HG03280 (cell line): ENCODE measurements at regions not wholly inside any gene's neighbourhood (a gene's known extent, or its start where the extent isn't known, plus 50 kb on each side); places are given as distances from the start of the nearest gene placed in this dataset.

Source experiments
- ATAC-seq: cut with Tn5 transposase; IDR thresholded peaks from one replicate; pipeline ENCODE4 v1.9.1; 2021; ENCODE audit warnings: mild to moderate bottlenecking, moderate library complexity; ENCODE audit not compliant: unreplicated experiment

DNA sequence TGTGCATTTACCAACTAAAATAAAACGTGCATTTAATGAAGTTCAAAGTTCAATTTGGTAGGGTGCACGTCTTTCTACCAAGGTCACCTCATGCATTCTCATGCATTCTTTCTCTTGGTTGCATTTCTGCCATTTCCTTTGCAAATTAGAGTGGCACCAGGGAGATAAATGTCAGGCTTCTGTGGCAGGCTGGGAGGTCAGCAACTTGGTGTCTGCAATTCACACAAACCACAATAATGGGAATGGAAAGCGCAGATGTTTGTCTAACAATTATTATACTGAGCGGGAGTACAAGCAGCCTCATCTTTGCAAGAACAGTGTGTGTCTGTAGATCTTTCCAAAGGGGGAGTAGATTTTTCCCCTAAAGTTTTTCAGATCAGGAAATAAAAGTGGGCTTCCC lies 411.7 kb downstream of the DMRT2 start:
- ATAC-seq, result no peak

DNA sequence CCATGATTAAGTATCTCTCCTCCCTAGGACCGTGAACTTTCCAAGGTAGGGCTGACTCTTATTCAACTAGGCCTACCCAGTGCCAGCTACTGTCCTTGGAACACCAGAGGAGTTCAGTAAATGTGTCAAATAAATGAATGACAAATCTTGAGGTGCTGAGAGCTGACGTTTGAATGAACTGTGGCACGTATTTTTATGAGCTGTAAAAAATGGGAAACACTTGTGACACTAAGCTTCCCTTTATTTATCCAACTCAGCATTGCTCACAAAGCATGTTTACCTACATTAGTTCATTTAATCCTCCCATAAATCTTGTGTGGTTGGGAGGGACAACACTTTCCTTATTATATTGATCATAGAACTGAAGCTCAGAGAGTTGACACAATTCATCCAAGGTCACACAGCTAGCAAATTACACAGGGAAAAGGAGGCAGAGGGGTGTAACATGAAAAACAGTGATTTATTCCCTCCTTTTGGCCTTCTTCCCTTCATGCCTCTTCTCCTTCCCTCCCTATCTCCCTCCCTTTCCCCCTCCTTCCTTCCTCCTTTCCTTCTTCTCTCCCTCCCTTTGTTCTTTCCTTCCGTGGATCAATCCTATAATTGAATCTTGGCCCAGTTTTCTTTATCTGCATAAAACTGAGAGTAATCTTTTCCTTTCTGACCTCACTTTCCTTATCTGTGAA lies 412.6 kb downstream of the DMRT2 start:
- no peak for ATAC-seq

DNA sequence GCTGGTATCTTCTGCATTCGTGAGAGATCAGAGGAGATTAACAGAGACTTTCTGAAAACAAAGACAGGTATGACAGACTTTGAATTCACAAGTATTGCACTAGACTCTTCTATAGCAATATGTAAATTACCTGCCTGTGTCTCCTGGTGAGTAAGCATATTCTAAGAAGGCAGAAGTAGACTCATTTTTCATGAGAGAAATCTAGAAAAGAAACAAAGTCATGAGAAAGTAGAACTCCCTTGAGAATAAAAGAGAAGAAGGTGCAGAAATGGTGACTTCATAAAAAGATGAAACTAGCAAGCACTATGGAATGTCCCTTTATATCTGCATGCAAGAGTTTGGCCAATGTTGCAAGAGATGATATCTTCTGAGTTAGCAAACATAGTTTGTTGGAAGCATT lies 419.8 kb downstream of the DMRT2 start:
- ATAC-seq, result peak; percentile 87

DNA sequence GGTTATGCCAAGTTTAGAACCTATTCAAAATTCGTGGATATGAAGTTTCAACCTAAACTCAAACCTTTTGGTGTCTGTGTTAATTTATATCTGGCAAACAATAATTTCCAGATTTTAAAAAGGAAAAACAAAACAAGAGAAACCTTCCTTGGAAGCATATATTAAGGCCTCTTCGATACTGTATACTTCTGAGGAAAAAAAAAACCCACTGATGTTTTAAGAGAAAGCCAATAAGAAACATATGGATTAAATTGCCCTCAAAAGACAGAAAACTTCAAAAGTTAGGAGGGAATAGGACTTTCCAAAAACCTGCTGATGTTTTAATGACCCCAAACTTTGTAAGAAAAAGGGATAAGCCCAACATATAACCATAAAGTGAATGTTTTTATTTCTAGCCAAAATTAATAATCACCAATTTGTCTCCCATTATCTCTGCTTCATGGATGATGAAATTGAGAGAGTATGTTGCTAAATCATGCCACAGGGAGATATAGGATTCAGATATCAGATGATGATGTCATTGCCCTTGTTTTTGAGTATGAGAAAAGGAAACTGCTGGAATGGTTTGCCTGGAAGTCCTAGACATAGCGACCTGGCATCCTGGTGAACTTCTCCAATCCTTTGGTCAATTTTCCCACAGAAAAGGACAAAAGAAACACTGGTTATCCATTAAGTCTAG lies 423.9 kb downstream of the DMRT2 start:
- no peak for ATAC-seq

DNA sequence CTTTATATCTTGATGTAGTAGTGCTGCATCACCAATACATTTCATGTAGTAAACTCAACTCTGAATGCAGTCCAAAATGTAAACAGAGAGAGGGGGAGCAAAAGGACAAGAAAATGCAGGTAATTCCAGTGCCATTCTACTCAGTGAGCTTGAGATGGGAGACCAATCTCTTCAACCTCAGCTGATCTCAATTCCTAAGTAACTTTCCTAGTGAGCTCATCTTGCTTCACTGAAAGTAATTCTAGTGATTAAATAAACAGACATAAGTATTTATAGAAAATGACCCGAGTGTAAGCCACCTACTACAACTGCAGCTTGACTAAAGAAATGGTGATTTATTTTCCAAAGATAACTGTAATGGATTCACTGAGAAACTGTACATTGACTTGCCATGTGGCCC lies 424.5 kb downstream of the DMRT2 start:
- no peak for ATAC-seq

DNA sequence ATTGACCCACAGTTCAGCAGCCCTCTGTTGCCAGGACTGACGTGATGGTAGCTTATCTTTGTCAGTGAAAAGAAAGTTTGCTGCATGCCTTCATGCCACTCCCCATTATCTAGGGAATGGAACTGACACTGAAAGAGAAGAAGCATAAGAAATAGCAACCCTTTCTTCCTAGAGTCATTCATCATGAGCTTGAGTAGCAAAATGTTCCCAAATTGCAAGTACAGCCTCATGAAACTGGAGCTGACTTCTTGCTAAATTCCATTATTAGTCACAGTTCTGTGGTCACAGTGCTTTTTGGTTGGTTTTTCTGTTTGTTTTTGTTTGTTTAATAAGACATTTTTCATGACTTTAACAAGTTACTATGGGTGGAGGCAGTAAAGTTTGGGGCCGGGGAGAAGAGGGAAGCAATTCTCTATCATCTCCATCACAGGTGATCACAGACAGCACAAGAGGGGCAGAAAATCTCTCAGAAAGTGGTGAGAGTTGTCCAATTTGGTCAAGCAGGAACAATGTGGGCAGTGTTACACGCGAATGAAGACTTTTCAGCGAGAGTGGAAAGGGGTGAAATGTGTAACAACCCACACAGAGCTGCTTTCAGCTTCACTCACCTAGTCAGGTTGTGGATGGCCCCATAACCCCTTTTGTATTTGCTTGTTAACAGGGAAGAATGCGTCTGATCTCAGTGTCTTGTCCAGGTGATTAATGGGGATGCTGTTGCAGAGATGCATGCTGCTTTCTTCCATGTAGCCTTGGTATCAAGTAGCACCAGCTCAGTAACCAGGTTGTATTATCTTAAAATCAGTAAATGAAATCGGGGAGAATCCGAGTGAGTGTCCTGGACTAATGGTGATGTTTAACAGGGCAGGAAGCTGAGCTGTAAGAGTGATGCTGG lies 440.4 kb downstream of the DMRT2 start:
- ATAC-seq, result peak; percentile 80

DNA sequence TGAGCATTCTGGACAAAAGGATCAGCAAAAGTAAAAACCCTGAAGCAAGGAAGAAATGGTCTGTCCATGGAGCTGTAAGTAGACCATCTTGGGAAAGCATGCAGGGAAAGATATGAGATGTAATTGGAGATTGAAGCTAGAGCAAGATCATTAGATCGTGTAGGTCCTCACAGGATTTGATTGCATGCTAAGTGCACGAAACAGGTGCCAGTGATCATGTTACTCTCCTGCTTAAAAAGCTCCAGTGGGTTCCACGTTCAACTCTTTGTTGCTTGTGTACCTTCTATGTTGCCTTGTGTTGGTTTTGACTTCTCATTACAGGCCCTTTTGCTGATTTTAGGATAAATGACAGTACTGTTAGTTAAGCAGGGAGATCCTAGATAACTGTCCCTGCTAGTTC lies 442.0 kb downstream of the DMRT2 start:
- no peak for ATAC-seq

DNA sequence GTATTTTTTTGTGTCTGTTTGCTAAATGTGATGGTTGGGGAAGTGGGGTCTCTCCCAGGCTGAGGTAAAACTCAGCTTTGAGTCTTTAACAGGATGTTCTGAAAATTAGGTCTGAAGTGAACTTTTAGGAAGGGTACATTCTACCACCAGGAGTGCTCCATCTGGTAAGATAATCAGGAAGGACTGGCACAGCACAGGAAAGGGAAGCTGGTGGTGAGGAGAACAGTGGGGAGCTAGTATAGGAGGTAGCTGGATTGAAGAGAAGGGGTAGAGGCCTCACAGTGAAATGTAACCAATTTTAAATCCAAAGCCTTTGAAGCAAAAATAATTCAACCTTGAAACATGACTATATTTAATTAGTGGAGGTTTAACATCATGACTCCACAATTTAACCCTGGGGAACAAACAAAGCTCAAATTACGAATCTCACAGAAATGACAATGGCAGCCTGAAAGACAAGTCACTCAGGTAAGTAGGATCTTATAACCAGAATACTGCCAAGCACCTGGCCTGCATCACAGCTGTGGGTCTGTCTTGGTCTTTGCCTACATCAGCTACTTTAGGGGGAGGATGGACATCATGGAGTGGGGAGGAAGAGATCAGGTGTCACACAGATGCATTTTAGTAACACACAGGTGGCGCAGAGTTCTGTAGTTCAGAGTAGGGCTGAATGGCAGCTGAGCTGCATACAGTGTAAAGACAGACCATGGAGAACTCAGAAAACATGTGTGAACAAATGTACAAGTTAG lies 445.3 kb downstream of the DMRT2 start:
- ATAC-seq, result no peak

DNA sequence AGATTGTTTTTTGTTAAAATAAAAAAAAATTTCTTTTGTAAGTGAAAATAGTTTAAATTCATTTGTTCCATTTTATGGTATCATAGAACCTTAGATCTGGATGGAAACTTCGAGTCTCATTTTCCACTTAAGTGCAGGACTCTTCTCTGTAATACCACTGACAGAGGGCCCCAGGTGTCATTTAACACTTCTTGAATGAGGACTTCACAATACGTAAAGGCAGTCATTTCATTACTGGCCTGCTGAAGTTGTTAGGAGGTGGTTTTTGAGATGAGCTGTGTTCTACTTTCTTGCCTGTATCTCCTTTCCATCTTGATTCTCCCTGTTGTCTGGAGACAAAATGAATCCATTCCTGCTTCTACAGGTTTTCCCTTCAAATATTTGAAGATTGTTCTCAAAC lies 455.3 kb downstream of the DMRT2 start:
- no peak for ATAC-seq

DNA sequence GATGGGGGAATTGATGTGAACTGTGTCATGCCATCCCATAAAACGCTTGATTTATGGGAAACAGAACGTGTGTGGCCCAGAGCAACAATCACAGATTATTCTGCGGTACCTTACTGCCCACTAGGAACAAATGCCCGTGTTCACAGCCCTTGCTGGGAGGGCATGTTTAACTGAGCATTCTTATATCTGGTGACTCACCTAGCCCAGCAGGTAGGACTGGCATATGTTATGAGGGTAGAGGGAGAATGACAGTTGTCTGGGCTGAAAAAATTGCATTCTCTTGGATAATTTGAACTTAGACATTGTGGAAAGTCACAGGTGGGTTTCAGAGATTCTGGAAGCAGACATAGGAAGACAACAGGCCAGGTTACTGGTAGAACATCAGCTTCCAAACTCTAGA lies 460.6 kb downstream of the DMRT2 start:
- no peak for ATAC-seq

DNA sequence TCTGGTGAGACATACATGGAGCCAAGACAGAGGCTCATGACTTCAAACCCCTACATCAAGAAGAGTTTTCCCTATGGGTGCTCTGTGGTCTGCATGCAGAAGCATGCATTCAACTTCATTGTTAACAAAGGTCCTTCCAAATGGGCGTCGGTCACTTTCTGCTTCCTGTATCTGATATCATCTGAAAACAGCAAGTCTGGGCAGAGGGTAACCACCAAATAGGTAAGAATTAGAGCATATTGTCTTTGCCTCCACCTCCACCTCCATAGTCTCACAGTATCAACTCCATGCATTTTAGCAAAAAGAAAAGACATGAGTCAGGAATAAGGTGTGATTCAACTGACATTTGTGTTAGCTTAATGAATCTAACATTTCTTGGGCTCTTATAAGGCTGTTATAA lies 462.9 kb downstream of the DMRT2 start:
- ATAC-seq, result no peak

DNA sequence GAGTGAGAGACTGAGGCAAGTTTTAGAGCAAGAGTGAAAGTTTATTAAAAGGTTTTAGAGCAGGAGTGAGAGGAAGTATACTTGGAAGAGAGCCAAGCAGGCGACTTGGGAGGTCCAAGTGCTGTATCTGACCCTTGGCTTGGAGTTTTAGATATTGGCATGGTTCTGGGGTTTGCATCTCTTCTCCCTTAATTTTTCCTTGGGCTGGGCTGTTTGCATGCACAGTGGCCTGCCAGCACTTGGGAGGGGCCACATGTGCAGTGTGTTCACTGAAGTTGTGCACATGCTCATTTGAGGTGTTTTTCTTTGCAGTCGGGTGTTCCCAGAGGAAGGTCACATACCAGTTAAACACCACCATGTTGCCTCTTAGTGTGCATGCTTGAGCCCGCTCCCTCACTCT lies 464.1 kb downstream of the DMRT2 start:
- no peak for ATAC-seq

DNA sequence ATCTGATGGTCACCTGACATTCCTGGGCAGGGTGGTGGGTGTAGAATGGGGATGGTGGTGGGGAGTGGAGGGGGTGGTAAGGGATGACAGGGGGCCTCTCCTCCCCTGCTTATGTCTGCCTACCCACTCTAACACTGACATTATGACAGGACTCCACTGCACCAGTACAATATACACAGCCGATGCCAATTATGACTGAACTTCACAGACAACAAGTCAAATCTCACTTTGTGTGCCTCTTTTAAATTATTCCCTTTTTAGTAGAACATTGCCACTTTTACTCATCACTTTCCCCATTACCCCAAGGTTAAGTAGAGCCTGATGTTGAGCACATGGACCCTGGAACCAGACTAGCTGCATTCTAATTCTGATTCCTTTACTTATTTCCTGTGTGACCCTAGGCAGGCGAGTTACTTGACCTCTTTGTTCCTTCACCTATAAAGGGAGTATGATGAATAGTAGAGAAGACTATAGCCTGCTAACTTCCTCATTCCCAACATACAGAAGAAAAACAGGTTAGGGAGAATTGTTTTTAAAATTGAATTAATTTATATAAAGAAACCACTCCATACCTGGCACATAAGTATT lies 464.7 kb downstream of the DMRT2 start:
- no peak for ATAC-seq

DNA sequence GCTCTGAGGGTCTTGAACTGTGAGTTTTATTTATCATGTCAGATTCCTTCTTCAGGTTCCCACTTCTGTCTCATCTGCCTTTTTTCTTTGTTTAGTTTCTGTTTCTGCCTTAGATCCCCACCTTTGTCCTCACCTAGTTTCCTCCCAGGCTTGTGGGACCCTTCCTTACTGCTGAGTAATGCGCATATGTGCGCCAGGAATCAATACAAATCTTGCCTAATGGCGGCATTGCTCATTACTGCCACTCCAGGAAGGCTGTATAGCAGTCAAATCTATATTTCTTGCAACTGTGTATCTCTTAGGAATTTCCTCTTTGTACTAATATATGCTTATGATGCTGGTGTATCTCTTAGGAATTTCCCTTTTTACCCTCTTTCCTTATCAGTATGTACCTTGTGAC lies 465.4 kb downstream of the DMRT2 start:
- ATAC-seq, result no peak

DNA sequence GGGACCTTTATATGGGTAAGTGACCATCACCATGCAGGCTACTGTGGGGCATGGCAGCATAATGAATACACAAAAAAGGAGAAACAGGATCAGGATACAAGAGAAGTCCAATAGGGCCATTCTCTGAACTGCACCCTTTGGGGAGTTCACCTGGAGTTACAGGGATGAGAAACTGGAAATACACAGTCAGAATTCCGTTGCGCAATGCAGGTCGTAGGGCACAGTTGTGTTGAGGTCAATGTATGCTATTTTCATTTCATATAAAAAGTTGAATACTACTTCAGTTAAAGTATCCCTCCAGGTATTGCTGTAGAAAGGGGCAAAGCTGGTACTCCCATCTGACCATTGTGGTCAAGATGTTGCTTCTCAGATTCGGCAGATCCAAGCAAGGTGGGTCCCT lies 471.4 kb downstream of the DMRT2 start:
- ATAC-seq, result no peak

DNA sequence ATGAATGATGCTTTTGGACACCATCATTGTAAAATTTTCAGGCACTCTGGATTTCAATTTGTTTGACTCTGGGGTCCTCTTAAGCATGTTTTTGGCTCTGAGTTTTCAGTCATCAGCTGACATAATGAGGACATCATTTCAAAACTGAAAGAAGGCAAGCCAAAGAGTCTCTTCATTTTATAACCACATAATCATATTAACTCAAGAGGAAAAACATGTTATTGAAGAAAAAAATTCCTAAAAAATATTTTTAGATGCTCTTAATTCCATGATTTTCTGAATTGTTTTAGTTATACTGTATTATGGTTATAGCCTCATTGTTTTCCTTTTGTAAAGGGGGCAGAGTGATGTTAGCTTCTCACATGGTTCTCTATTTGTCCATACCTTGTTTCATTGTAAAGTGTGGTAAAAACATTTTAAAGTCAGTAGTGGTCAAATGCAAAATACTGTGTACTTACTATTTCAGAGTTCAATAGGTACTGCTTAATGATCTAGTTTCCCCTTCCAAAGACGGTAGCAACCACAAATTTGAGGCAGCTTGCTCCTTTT lies 472.1 kb downstream of the DMRT2 start:
- ATAC-seq, result peak; percentile 67

DNA sequence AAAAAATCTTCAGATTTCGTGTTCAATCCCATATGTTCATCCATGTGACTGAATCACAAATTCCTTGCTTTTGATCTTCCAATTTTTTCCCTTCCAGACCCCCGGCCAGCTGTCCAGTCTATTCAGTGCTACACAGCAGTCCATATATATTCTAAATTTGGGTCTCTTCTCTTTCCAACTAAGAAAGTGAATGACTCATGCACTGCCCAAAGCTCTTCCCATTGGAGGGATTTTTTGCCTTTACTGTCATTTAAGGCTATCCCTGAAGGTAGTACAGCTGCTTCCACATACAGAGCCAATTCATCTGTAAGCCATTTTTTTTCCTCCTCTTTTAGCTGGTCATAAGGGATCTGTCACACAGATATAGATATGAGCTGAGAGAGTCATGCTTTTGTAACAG lies 478.3 kb downstream of the DMRT2 start:
- ATAC-seq, result no peak

DNA sequence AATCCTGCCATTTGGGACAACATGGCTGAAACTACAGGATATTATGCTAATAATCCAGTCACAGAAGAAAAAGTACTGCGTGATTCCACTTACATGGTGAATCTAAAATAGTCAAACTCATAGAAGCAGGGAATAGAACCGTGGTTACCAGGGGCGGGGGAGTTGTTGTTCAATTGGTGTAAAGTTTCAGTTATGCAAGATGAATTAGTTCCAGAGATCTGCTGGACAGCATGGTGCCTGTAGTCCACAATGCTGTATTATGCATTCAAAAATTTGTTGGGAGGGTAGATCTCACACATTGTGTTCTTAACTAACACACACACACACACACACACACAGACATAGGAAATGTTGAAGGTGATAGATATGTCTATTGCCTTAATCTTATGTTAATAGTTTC lies 480.5 kb downstream of the DMRT2 start:
- ATAC-seq, result no peak

DNA sequence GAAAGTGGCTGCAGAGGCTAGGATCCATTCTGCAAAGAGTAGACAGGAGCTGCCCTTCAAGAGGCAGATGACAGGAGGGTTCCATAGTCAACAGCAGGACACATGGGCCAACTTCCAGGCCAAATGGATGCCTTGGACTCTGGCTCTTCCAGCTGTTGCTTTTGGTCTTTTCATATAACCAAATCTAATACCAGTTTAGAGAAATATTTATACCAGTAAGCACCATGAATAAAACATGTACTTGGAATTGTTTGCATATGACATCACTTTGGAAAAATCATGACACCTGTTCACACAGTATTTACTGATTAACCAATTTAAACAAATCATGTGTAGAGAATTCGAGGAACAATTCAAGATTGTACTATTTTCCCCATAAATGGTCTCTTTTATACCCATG lies 481.3 kb downstream of the DMRT2 start:
- no peak for ATAC-seq

DNA sequence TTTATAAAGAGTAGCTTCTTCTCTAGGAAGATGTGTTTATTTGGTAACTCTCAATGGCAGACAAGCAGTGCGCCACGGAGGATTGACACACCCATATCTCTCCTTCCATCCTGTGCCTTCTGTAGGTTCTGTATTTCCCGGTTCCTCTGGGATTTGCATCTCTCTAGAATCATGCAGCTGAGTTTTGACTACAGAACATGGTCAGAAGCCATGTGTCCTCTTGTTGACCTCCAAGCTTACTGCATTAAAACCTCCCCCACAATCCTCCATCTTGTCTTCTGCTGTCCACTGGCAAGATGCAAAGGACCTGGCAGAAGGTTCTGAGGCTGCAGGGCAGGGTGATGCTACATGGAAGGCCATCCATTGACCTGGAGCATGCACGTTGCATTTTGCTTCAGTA lies 482.0 kb downstream of the DMRT2 start:
- ATAC-seq, result no peak

DNA sequence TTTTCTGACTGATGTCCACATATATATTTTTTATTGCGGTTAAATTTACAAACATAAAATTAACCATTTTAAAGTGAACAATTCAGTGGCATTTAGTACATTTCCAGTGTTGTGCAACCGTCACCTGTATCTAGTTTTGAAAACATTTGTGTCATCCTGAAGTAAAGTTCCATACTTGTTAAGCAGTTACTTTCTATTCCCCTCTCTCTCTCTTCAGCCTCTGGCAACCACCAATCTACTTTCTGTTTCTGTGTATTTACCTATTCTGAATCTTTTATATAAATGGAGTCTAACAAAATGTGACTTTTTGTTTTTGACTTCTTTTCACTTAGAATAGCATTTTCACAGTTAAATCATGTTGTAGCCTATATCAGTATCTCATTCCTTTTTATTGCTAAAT lies 480.1 kb upstream of the SMARCA2 start:
- ATAC-seq, result no peak
